ENCODE measurements at regions not wholly inside any gene's neighbourhood (a gene's known extent, or its start where the extent isn't known, plus 50 kb on each side); places are given as distances from the start of the nearest gene placed in this dataset.
A peak's percentile ranks its signal among the peaks of the same experiment; 100 is the strongest.

GRCh38 chr3:69463531-69463930 is 77.6 kb upstream of the FRMD4B start:
- Histone ChIP-seq H3K4me3 (replicated peaks in 1 of 3; ENCODE audit: insufficient read depth in 1 of 3, low read depth in 1 of 3, low read length in 3 of 3) (no peak overlapping the region), H2AFZ (ENCODE audit: low read depth, low read length) (no peak overlapping the region), H3K4me1 (ENCODE audit: control insufficient read depth, extremely low read depth, insufficient read depth, low read length) (peaks cover 28% of the 10 kb centered on the region), H4K20me1 (replicated peaks; ENCODE audit: control insufficient read depth, extremely low read depth, insufficient read depth, low read length) (no peaks in the 10 kb centered on the region), H3K9me1 (replicated peaks; ENCODE audit: control insufficient read depth, extremely low read depth, insufficient read depth, low read length) (no peaks in the 10 kb centered on the region), H3K79me2 (ENCODE audit: control insufficient read depth, insufficient read depth, low read length) (no peaks in the 10 kb centered on the region), H3K9me3 (replicated peaks; ENCODE audit: control insufficient read depth, insufficient read depth, low read length) (no peaks in the 10 kb centered on the region), H3K4me2 (ENCODE audit: insufficient read depth, low read length) (no peak overlapping the region), H3K9ac (replicated peaks; ENCODE audit: extremely low read depth, insufficient read depth, low read length) (no peak overlapping the region), H3K27ac (ENCODE audit: insufficient read depth, low read depth, low read length) (no peak overlapping the region), H3K27me3 (ENCODE audit: control insufficient read depth in 2 of 2, insufficient read depth in 2 of 2, low read length in 2 of 2) (peaks cover 1 to 9% of the 10 kb centered on the region in 2 experiments), H3K36me3 (ENCODE audit: control insufficient read depth in 2 of 2, extremely low read depth in 1 of 2, insufficient read depth in 2 of 2, low read length in 2 of 2) (no peaks in the 10 kb centered on the region)
- dilution Hi-C loops (cut with MboI; ENCODE audit: extremely low pct_ligation_motif_present, low sequenced_read_pairs) (no loop called here), intact Hi-C loops (cut with micrococcal nuclease) (loop anchor here (10.0 kb wide), 1 partner anchor 1611 kb away; no protein-coding TSS in a partner anchor)
- POLR2A ChIA-PET: no interaction called here
- BruUV-seq (replicated peaks): no TSS peak
- CTCF ChIA-PET: interaction anchor here (0.7 to 3.3 kb wide), 3 partner anchors 23 to 54 kb away, joined by 3 to 9 read pairs (median 3); no protein-coding TSS in a partner anchor
- TF ChIP-seq, protein P1, sequence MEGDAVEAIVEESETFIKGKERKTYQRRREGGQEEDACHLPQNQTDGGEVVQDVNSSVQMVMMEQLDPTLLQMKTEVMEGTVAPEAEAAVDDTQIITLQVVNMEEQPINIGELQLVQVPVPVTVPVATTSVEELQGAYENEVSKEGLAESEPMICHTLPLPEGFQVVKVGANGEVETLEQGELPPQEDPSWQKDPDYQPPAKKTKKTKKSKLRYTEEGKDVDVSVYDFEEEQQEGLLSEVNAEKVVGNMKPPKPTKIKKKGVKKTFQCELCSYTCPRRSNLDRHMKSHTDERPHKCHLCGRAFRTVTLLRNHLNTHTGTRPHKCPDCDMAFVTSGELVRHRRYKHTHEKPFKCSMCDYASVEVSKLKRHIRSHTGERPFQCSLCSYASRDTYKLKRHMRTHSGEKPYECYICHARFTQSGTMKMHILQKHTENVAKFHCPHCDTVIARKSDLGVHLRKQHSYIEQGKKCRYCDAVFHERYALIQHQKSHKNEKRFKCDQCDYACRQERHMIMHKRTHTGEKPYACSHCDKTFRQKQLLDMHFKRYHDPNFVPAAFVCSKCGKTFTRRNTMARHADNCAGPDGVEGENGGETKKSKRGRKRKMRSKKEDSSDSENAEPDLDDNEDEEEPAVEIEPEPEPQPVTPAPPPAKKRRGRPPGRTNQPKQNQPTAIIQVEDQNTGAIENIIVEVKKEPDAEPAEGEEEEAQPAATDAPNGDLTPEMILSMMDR (IDR thresholded peaks at IDR 0.05; ENCODE audit: extremely low read depth in 1 of 2, insufficient read depth in 1 of 2, low read depth in 1 of 2, low read length in 2 of 2): no peak
- TF ChIP-seq FOS (IDR thresholded peaks at IDR 0.05; ENCODE audit: borderline replicate concordance, insufficient read depth, low read length): peak; percentile 15
- FAIRE-seq (no peak), DNase-seq (ENCODE audit: low read depth, low spot score) (peak; percentile 22)

- DNase-seq (ENCODE audit: low read depth, low spot score) (peak; percentile 69), FAIRE-seq (peak; percentile 82)
- intact Hi-C loops (cut with micrococcal nuclease): loop anchor here (10.0 kb wide), 1 partner anchor 1612 kb away; no protein-coding TSS in a partner anchor
- Histone ChIP-seq H3K79me2 (ENCODE audit: control insufficient read depth, insufficient read depth, low read length) (no peaks in the 10 kb centered on the region), H3K9ac (replicated peaks; ENCODE audit: extremely low read depth, insufficient read depth, low read length) (no peak overlapping the region), H3K27me3 (ENCODE audit: control insufficient read depth in 2 of 2, insufficient read depth in 2 of 2, low read length in 2 of 2) (peaks cover 1 to 5% of the 10 kb centered on the region in 2 experiments), H3K4me3 (replicated peaks in 1 of 3; ENCODE audit: insufficient read depth in 1 of 3, low read depth in 1 of 3, low read length in 3 of 3) (no peak overlapping the region), H3K9me1 (replicated peaks; ENCODE audit: control insufficient read depth, extremely low read depth, insufficient read depth, low read length) (no peaks in the 10 kb centered on the region), H3K27ac (ENCODE audit: insufficient read depth, low read depth, low read length) (no peak overlapping the region), H4K20me1 (replicated peaks; ENCODE audit: control insufficient read depth, extremely low read depth, insufficient read depth, low read length) (no peaks in the 10 kb centered on the region), H2AFZ (ENCODE audit: low read depth, low read length) (no peak overlapping the region), H3K36me3 (ENCODE audit: control insufficient read depth in 2 of 2, extremely low read depth in 1 of 2, insufficient read depth in 2 of 2, low read length in 2 of 2) (no peaks in the 10 kb centered on the region), H3K4me2 (ENCODE audit: insufficient read depth, low read length) (peak overlapping the region; percentile 26), H3K9me3 (replicated peaks; ENCODE audit: control insufficient read depth, insufficient read depth, low read length) (no peaks in the 10 kb centered on the region), H3K4me1 (ENCODE audit: control insufficient read depth, extremely low read depth, insufficient read depth, low read length) (peaks cover 29% of the 10 kb centered on the region)
- no TSS peak for BruUV-seq (replicated peaks)
- ChIA-PET CTCF (interaction anchor here (0.7 to 3.3 kb wide), 4 partner anchors 22 to 209 kb away, joined by 3 to 9 read pairs (median 4); no protein-coding TSS in a partner anchor), POLR2A (no interaction called here)
- dilution Hi-C loops (cut with MboI; ENCODE audit: extremely low pct_ligation_motif_present, low sequenced_read_pairs): no loop called here
- TF ChIP-seq POLR2AphosphoS5 (IDR thresholded peaks at IDR 0.05; ENCODE audit: insufficient read depth, low read depth, low read length) (peak; percentile 58), MYC (IDR thresholded peaks at IDR 0.05; ENCODE audit: low read depth, low read length) (no peak), POLR2A (IDR thresholded peaks at IDR 0.05; ENCODE audit: low read depth, low read length) (no peak), FOS (IDR thresholded peaks at IDR 0.05; ENCODE audit: borderline replicate concordance, insufficient read depth, low read length) (peak; percentile 81), EZH2 (IDR thresholded peaks at IDR 0.05; ENCODE audit: borderline replicate concordance, low read depth, low read length, severe bottlenecking) (no peak), GATA2 (IDR thresholded peaks at IDR 0.05; ENCODE audit: insufficient read depth, insufficient read length, low read depth, low read length) (peak; percentile 55)
- TF ChIP-seq, protein P2, sequence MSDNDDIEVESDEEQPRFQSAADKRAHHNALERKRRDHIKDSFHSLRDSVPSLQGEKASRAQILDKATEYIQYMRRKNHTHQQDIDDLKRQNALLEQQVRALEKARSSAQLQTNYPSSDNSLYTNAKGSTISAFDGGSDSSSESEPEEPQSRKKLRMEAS (IDR thresholded peaks at IDR 0.05; ENCODE audit: insufficient read depth, insufficient read length): no peak
- TF ChIP-seq, protein P1 (IDR thresholded peaks at IDR 0.05; ENCODE audit: extremely low read depth in 1 of 2, insufficient read depth in 1 of 2, low read depth in 1 of 2, low read length in 2 of 2): no peak
Measured at GRCh38 chr3:69462826-69463100, 76.9 kb upstream of the FRMD4B start.

All from endothelial cell of umbilical vein (primary cell).